GM04503 (cell line): ENCODE measurements at regions not wholly inside any gene's neighbourhood (a gene's known extent, or its start where the extent isn't known, plus 50 kb on each side); places are given as distances from the start of the nearest gene placed in this dataset.
A peak's percentile ranks its signal among the peaks of the same experiment; 100 is the strongest.

Experiments
- DNase-seq: peaks from one replicate; pipeline ENCODE4 v3.0.0-alpha.2; 2012; ENCODE audit warnings: low read depth

GRCh38 chr10:44435196-44435595, 50.3 kb upstream of the CXCL12 start:
- no peak for DNase-seq

DNA sequence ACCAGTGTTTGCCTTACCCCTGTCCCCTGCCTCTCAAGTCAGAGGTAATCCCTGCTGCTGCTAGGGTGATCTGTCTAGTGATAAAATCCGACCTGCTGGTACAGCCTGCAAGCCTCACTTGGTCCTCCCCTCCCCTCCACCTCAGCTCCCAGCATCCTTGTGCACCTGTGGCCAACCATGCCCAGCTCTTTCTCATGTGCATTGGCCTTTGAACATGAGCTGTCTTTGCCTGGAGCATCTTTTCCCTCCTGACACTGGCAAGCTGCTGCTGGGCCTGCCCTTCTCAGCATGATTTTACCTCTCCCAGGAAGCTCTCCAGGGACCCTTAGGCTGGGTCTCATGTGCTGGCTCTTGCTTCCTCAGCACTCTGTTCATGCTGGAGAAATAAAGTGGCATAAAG, 51.3 kb upstream of the CXCL12 start:
- DNase-seq = no peak

- DNase-seq = no peak
Observed at GRCh38 chr10:44437840-44438511, 53.1 kb upstream of the CXCL12 start.

DNA sequence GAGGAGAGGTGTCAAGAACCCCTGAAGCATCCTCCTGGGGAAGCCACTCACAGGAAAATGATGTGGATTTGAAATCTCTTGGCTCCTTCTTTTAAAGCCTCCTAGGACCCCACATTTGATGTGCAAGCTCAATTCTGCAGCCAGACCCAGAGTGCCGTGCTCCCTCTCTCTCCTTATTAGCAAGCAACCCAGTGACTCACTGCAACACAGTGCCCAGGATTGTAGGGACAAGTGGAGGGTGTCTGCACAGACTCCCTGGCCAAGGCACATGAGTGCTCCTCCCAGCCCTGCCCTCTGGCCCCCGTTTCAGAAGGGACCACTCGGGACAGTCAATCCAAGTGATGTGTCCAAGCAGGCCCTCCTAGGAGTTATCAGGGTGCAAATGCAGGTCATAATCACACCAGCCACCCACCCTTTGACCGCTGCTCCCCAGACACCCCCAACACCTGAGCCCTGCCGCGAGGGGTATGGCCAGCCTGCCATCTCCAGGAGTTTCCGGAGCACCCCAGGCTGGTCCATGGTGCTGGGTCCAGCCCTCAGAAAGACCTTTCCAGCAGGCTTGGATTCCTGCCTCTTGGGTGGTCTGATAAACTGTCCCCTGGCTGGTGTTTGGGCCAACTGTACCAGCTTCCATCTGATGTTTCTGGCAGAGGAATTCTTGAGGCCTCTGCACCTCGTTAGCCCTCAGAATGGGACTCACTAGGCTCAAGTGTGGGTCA, 54.5 kb upstream of the CXCL12 start:
- no peak for DNase-seq

DNA sequence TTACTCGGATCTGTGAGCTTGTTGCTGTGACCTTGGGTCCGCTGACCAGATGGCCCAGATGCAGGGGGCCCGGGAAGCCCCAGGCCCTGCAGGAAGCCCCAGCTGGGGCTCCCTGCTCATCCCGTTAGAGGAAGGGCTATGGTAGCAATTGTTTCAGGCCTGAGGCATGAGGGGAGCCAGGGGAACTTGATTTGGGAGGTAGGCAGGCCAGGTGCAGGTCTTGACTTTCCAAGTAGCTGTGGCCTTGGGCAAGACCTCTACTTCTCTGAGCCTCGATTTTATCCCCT, 55.0 kb upstream of the CXCL12 start:
- no peak for DNase-seq

DNA sequence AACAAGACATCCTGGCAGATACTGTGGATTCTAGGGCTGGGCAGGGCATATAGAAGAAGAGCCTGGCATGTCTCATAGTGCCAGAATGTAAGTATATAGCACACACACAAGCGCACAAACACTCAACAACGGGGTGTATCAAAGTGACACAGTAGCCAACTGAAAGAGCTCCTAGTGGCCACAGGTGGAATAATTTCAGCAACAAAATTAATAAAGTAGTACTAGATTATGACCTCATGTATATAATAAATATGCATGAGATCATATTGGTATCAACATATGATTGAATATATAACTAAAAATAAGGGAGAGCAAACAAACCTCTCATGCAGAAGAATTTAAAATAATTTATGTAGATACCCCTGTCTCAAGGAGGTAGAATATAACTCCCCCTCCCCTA, 72.4 kb upstream of the CXCL12 start:
- DNase-seq = no peak

DNA sequence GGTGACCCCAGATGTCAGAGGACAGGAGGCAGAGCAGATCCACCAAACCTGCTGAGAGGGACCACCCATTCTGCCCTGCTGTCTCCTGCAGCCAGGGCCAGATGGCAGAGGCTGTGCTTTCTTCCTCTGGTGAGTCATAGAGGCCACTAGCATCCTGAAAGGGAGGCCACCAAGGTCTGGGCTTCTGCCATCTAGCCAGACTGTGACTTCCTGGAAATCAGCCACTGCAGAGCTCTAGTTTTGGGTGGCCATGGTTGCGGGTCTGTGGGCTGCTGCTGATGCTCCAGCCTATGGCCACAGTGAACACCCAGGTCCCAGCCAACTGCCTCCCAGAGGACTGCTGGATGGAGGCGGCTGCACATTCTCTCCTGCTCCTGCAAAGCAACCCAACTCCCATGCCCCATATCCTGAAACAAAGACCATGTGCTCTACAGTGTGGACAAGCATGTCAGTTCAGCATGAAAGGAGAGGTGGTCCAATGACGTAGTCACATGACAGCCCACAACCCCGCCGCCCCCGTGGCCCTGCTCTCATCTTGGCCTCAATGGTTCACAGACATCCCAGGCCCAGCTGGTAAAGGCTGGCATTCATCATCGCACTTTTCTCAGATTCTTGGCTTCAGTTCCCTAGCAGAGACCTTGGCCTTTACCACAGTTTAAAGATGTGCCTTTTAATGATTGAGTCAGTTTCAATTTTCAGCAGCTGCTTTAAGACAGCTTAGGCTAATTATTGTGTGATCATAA, 73.9 kb upstream of the CXCL12 start:
- DNase-seq = no peak

- no peak for DNase-seq
Observed at GRCh38 chr10:44459671-44460070, 74.8 kb upstream of the CXCL12 start.

- DNase-seq = no peak
Observed at GRCh38 chr10:44460416-44460815, 75.5 kb upstream of the CXCL12 start.

GRCh38 chr10:44462338-44462914, 77.5 kb upstream of the CXCL12 start:
- no peak for DNase-seq

GRCh38 chr10:44463511-44464121, 78.7 kb upstream of the CXCL12 start:
- DNase-seq = peak; percentile 62

DNA sequence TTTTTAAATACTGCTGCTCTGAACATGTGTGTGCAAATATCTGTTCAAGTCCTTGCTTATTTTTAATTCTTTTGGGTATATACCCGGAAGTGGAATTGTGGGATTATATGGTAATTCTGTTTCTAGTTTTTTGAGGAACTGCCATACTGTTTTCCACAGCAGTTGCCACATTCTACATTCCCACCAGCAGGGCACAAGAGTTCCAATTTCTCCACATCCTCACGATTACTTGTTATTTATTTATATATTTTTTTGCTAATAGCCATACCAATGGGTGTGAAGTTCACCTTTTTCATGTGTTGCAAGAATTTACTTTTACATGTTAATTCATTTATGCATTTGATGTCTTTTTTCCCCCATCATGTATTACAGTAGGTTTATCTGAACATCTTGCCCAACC, 79.6 kb upstream of the CXCL12 start:
- no peak for DNase-seq

GRCh38 chr10:44465401-44466115, 80.7 kb upstream of the CXCL12 start:
- DNase-seq = no peak

DNA sequence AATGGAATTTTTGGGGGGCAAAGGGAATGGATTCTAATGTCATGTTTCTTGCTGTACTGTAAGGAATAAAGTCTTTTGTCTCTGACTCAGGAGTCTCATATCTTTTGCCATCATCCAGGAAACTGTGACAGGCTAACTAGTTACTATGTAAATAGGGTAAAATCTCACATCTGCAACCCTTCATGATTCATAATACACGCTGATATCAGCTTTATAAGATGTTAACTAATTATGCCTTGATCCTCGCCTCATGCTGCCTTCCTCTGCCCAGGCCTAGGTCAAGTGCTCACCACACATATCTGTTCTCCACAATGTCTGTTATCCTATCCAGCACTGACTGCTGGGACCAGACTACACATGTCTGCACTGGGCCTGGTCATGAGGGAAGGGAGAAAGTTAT, 81.3 kb upstream of the CXCL12 start:
- no peak for DNase-seq

DNA sequence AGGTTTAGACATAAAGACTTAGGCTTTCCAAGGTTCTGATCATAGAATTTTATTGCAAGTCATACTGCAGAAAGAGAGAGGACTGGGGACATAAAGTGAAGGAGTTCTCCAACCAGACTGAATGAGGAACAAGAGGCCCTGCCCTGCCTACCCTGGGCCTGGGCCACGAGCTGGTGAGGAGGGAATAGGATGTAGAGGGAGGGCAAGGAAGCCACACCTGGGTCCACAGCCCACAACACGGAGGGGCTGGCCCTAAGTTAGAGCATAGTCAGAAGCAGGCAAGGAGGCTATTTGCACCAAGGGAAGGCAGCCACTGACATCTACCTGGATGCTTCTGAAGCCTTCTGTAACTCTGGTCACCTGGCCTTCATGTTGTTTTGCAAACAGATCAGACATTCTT, 82.2 kb upstream of the CXCL12 start:
- no peak for DNase-seq

DNA sequence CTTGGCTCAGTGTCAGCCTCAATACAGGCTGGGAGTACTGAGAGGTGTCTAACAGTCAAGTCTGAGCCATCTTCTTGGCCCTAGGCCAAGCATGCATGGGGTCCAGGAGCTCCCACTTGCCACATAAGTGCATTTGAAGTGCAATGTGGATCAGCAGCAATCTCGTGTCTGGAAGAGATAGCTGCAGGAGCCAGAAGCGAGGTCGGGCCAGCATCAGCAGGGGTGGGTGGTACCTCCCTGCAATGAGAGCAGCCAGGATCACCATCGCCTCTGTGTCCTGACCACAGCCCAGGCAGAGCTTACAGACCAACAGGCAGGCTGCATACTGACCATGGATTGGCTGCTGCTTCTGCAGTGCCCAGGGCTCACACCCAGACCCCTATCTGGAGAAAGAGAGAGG, 83.0 kb upstream of the CXCL12 start:
- DNase-seq = no peak

GRCh38 chr10:44468525-44468924, 83.6 kb upstream of the CXCL12 start:
- no peak for DNase-seq

DNA sequence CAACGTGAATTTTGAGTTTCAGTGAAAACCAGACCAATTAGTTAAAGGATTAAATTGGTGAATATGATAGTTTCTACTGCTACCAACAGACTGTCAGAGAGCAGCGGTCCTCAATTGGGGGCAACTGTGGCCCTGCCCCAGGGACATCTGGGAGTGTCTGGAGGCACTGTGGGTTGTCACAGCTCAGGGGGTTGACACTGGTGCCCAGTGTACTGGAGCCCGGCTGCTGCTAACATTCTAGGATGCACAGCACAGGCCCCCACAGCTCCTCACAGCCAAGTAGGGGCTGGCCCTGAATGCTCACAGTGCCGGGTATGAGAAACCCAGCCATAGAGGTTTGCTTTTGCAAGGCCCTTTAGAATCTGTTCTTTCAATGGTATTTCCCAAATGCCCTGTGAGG, 84.1 kb upstream of the CXCL12 start:
- DNase-seq = no peak

DNA sequence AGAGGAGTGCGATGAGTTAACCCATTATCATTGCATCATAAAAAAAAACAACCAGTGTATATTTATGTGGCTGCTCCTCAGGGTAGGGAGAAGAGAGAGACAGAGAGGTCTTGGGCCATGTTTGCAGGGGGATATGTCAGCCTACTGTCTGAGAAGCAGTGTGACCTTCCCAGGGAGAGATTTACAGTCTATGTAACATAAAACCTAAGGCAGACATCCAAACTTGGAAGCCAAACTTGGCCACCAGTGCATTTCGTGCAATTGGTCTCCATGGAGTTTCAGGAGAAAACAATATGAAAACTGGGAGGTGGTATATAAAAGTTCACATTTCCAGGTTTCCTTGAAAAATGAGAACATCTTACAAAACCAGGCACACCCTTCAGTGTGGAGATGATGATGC, 85.9 kb upstream of the CXCL12 start:
- DNase-seq = no peak

DNA sequence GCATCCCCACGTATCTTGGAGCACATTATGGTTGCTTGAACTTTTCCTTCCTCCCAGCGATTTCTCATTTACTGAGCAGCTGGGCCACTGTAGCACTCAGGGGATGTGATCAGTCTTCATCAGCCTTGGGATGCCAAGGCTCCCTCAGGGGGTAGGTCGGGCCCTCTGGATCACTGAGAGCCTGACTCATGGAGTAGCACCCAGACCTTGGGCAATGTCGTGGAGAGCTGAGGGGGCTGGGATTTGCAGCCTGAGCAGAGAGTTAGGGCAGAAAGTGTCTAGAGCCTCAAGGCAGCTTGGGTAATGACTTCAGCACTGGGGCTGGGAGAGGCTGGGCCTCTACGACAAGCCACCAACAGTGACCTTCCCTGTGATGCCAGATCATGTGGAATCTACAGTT, 86.5 kb upstream of the CXCL12 start:
- DNase-seq = no peak

GRCh38 chr10:44473146-44473545, 88.2 kb upstream of the CXCL12 start:
- no peak for DNase-seq

DNA sequence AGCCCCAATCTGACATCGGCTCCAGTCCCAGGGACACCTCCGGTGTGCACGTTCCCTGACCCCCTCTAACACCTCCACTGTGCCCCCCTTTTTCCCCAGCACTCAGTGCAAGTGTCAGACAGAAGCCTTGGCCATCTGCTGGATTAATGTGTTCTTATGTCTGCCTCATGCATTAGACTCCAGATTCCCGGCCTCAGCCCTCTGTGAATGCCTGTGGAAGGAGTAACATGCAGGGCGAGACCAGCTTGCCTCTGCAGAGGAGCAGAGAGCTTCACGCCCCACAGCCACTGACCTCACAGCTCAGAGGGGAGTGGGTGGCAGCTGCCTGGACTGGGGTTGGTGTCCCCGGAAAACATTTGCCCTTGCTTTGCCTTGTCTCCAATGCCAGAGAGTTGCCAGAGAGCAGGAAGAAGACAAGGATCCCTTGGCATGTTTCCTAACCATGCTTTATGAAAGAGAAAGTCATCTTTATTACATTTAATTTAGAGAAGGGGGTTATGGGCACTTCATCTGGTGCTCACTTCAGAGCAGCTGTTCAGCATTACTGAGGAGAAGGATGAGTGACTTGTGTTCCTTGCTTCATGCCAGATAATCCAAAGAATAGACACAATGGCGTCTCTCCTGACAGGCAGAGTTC, 91.6 kb upstream of the CXCL12 start:
- DNase-seq = no peak
